Gastroesophageal sphincter (tissue), 4 donors: ENCODE measurements at regions not wholly inside any gene's neighbourhood (a gene's known extent, or its start where the extent isn't known, plus 50 kb on each side); places are given as distances from the start of the nearest gene placed in this dataset.

ENCODE experiments used
- ATAC-seq: fragments of 150-250 bp; one replicate; pipeline ENCODE4 v1.9.1; 2016; ENCODE audit warnings: mild to moderate bottlenecking, moderate library complexity
- H3K27ac ChIP-seq, 4 donors: fragments of 200-600 bp; sonication (generic) in 3 of 4; 1 replicate in 3 of 4; 2 replicates in 1 of 4; pipeline ENCODE4 v1.5.1; 2016 to 2019
- H3K27me3 ChIP-seq: fragments of 200-600 bp; sonication (generic); one replicate; pipeline ENCODE4 v1.5.1; 2019
- H3K36me3 ChIP-seq, 2 donors: fragments of 200-600 bp; sonication (generic); one replicate each; pipeline ENCODE4 v1.5.1; 2019; ENCODE audit warnings: control low read depth in 1 of 2
- H3K4me1 ChIP-seq, 3 donors: fragments of 200-600 bp; sonication (generic); 1 replicate in 2 of 3; 2 replicates in 1 of 3; pipeline ENCODE4 v1.5.1; 2016 to 2019; ENCODE audit warnings: control low read depth in 2 of 3
- H3K4me3 ChIP-seq, 2 donors: fragments of 200-600 bp; sonication (generic); one replicate each; pipeline ENCODE4 v1.5.1; 2019; ENCODE audit warnings: mild to moderate bottlenecking in 1 of 2, moderate library complexity in 1 of 2
- H3K9me3 ChIP-seq, 3 donors: fragments of 200-600 bp; sonication (generic); one replicate each; pipeline ENCODE4 v1.5.1; 2017 to 2019; ENCODE audit warnings: control low read depth in 2 of 3
- CTCF ChIP-seq, 4 experiments: fragments of 200-600 bp in 2 of 4; fragments of 450-650 bp in 2 of 4; sonication (generic) in 1 of 4; IDR thresholded peaks; one replicate each; pipeline ENCODE4 v1.5.1; 2017 to 2019; ENCODE audit warnings: antibody characterized with exemption in 4 of 4, mild to moderate bottlenecking in 2 of 4, moderate library complexity in 2 of 4
- EP300 ChIP-seq: sonication (generic); formaldehyde crosslinking; IDR thresholded peaks from one replicate; pipeline ENCODE4 v1.6.1; 2017; ENCODE audit warnings: antibody characterized with exemption, mild to moderate bottlenecking
- POLR2A ChIP-seq, 2 donors: fragments of 450-650 bp; IDR thresholded peaks; one replicate each; pipeline ENCODE4 v1.6.1; 2017; ENCODE audit warnings: antibody characterized with exemption in 2 of 2, mild to moderate bottlenecking in 2 of 2, moderate library complexity in 1 of 2
- POLR2AphosphoS5 ChIP-seq: sonication (generic); formaldehyde crosslinking; IDR thresholded peaks from one replicate; pipeline ENCODE4 v1.6.1; 2017; ENCODE audit warnings: antibody characterized with exemption
- WGBS, 2 donors: methylation state at CpG; one replicate each; pipeline ENCODE4 v1.1.5; 2018; ENCODE audit warnings: low coverage in 1 of 2; 5-methylcytosine and 5-hydroxymethylcytosine counted together

- Histone ChIP-seq H3K9me3 (no peaks in the 10 kb centered on the region), H3K4me1 (no peaks in the 10 kb centered on the region), H3K36me3 (no peaks in the 10 kb centered on the region), H3K27ac (no peak overlapping the region), H3K27me3 (no peaks in the 10 kb centered on the region), H3K4me3 (no peak overlapping the region)
- no peak for TF ChIP-seq EP300
- TF ChIP-seq POLR2A (IDR thresholded peaks at IDR 0.05) = no peak
- TF ChIP-seq POLR2AphosphoS5 = no peak
- no peak for TF ChIP-seq CTCF (IDR thresholded peaks at IDR 0.05)
- WGBS, 2 donors = 76 to 85% methylated on average over 5 of the region's 5 CpGs
- no peak for ATAC-seq
These were observed 97.7 kb upstream of the CHRNA7 start for GRCh38 chr15:31932576-31932975.

- Histone ChIP-seq H3K4me1 (no peaks in the 10 kb centered on the region), H3K27ac (no peak overlapping the region), H3K27me3 (no peaks in the 10 kb centered on the region), H3K4me3 (no peak overlapping the region), H3K36me3 (no peaks in the 10 kb centered on the region), H3K9me3 (no peaks in the 10 kb centered on the region)
- WGBS, 2 donors = 64 to 72% methylated on average over 5 of the region's 5 CpGs
- ATAC-seq = no peak
- TF ChIP-seq EP300 = no peak
- no peak for TF ChIP-seq CTCF (IDR thresholded peaks at IDR 0.05)
- TF ChIP-seq POLR2AphosphoS5 = no peak
These were observed 95.5 kb upstream of the CHRNA7 start for GRCh38 chr15:31934821-31935220.

- 54 to 76% methylated on average over 2 to 3 of the region's 4 CpGs for WGBS, 2 donors
- Histone ChIP-seq H3K27ac (no peak overlapping the region), H3K4me3 (no peak overlapping the region), H3K4me1 (no peaks in the 10 kb centered on the region), H3K9me3 (peaks cover 0 to 16% (median 0%) of the 10 kb centered on the region in 3 donors), H3K36me3 (no peaks in the 10 kb centered on the region), H3K27me3 (peaks cover 17% of the 10 kb centered on the region)
- TF ChIP-seq EP300 = no peak
- TF ChIP-seq CTCF (IDR thresholded peaks at IDR 0.05) = no peak
- TF ChIP-seq POLR2A (IDR thresholded peaks at IDR 0.05) = no peak
- no peak for TF ChIP-seq POLR2AphosphoS5
- no peak for ATAC-seq
These were observed 76.8 kb upstream of the CHRNA7 start for GRCh38 chr15:31953478-31953877.

GRCh38 chr15:31954374-31955172, 75.7 kb upstream of the CHRNA7 start:
- Histone ChIP-seq H3K36me3 (no peaks in the 10 kb centered on the region), H3K27me3 (peaks cover 17% of the 10 kb centered on the region), H3K9me3 (peaks cover 0 to 23% (median 0%) of the 10 kb centered on the region in 3 donors), H3K27ac (no peak overlapping the region), H3K4me3 (no peak overlapping the region), H3K4me1 (no peaks in the 10 kb centered on the region)
- ATAC-seq = no peak
- 43 to 63% methylated on average over 1 to 5 of the region's 8 CpGs for WGBS, 2 donors
- no peak for TF ChIP-seq POLR2A (IDR thresholded peaks at IDR 0.05)
- TF ChIP-seq EP300 = no peak
- no peak for TF ChIP-seq CTCF (IDR thresholded peaks at IDR 0.05)
- TF ChIP-seq POLR2AphosphoS5 = no peak

GRCh38 chr15:31955734-31956133, 74.6 kb upstream of the CHRNA7 start:
- Histone ChIP-seq H3K4me3 (no peak overlapping the region), H3K27ac (no peak overlapping the region), H3K27me3 (peaks cover 17% of the 10 kb centered on the region), H3K9me3 (peaks cover 0 to 34% (median 0%) of the 10 kb centered on the region in 3 donors), H3K4me1 (no peaks in the 10 kb centered on the region), H3K36me3 (no peaks in the 10 kb centered on the region)
- 44% methylated on average over 1 of the region's 1 CpG; no CpG with 5 or more reads in 1 of the 2 donors for WGBS, 2 donors
- ATAC-seq = no peak
- TF ChIP-seq POLR2AphosphoS5 = no peak
- no peak for TF ChIP-seq EP300
- TF ChIP-seq CTCF (IDR thresholded peaks at IDR 0.05) = no peak
- no peak for TF ChIP-seq POLR2A (IDR thresholded peaks at IDR 0.05)
